Nephron progenitor cell (in vitro differentiated cells): ENCODE measurements at regions not wholly inside any gene's neighbourhood (a gene's known extent, or its start where the extent isn't known, plus 50 kb on each side); places are given as distances from the start of the nearest gene placed in this dataset.

Source experiments
- DNase-seq: peaks from one replicate; pipeline ENCODE4 v3.0.0; 2021
- H3K27ac Mint-ChIP-seq: 2 replicates; pipeline ENCODE4 v1.8.0; 2021; ENCODE audit warnings: mild to moderate bottlenecking, moderate library complexity, mixed read lengths
- H3K27me3 Mint-ChIP-seq: 2 replicates; pipeline ENCODE4 v1.8.0; 2021; ENCODE audit warnings: mild to moderate bottlenecking, low read depth, mixed read lengths; ENCODE audit not compliant: poor library complexity
- H3K36me3 Mint-ChIP-seq: 2 replicates; pipeline ENCODE4 v1.8.0; 2021; ENCODE audit warnings: low read depth, mixed read lengths
- H3K4me1 Mint-ChIP-seq: 2 replicates; pipeline ENCODE4 v1.8.0; 2021; ENCODE audit warnings: mixed read lengths
- H3K4me3 Mint-ChIP-seq: 2 replicates; pipeline ENCODE4 v1.8.0; 2021; ENCODE audit warnings: mild to moderate bottlenecking, moderate library complexity, mixed read lengths
- H3K9me3 Mint-ChIP-seq: 2 replicates; pipeline ENCODE4 v1.8.0; 2021; ENCODE audit warnings: mild to moderate bottlenecking, moderate library complexity, mixed read lengths
- CTCF ChIP-seq: fragments of 200-600 bp; sonication (generic); IDR thresholded peaks from 2 replicates; pipeline ENCODE4 v1.5.0; 2021; ENCODE audit warnings: antibody characterized with exemption

GRCh38 chr7:91644256-91644655 lies 236.2 kb downstream of the MTERF1 start:
- TF ChIP-seq CTCF = no peak
- Mint-ChIP-seq H3K4me1 (no peaks in the 10 kb centered on the region), H3K4me3 (no peak overlapping the region), H3K27me3 (no peaks in the 10 kb centered on the region), H3K27ac (peak overlapping the region; percentile 9), H3K9me3 (peaks cover 4% of the 10 kb centered on the region), H3K36me3 (no peaks in the 10 kb centered on the region)
- no peak for DNase-seq

- Mint-ChIP-seq H3K9me3 (peaks cover 9% of the 10 kb centered on the region), H3K36me3 (no peaks in the 10 kb centered on the region), H3K27ac (no peak overlapping the region), H3K4me1 (no peaks in the 10 kb centered on the region), H3K4me3 (no peak overlapping the region), H3K27me3 (no peaks in the 10 kb centered on the region)
- no peak for DNase-seq
- no peak for TF ChIP-seq CTCF
Observed at GRCh38 chr7:91645542-91645941, 235.0 kb downstream of the MTERF1 start.

- Mint-ChIP-seq H3K4me3 (no peak overlapping the region), H3K36me3 (no peaks in the 10 kb centered on the region), H3K27me3 (no peaks in the 10 kb centered on the region), H3K4me1 (peaks cover under 1% of the 10 kb centered on the region), H3K27ac (no peak overlapping the region), H3K9me3 (peaks cover 12% of the 10 kb centered on the region)
- no peak for DNase-seq
- no peak for TF ChIP-seq CTCF
Observed at GRCh38 chr7:91651986-91652385, 228.5 kb downstream of the MTERF1 start.

GRCh38 chr7:91653286-91653685 lies 227.2 kb downstream of the MTERF1 start:
- Mint-ChIP-seq H3K4me3 (no peak overlapping the region), H3K9me3 (peaks cover 11% of the 10 kb centered on the region), H3K4me1 (peaks cover 6% of the 10 kb centered on the region)

GRCh38 chr7:91655656-91656055 lies 224.8 kb downstream of the MTERF1 start:
- peaks cover 6% of the 10 kb centered on the region for H3K4me1 Mint-ChIP-seq
- no peak for TF ChIP-seq CTCF
- H3K27ac Mint-ChIP-seq = no peak overlapping the region

More at GRCh38 chr7:91653286-91653685, 227.2 kb downstream of the MTERF1 start:
- no peaks in the 10 kb centered on the region for H3K27me3 Mint-ChIP-seq
- no peak for TF ChIP-seq CTCF
- no peak overlapping the region for H3K27ac Mint-ChIP-seq
- no peak for DNase-seq
- no peaks in the 10 kb centered on the region for H3K36me3 Mint-ChIP-seq

More at GRCh38 chr7:91655656-91656055, 224.8 kb downstream of the MTERF1 start:
- DNase-seq = no peak
- Mint-ChIP-seq H3K4me3 (no peak overlapping the region), H3K36me3 (no peaks in the 10 kb centered on the region), H3K27me3 (no peaks in the 10 kb centered on the region), H3K9me3 (peaks cover 2% of the 10 kb centered on the region)
